BJ (cell line): ENCODE measurements at regions not wholly inside any gene's neighbourhood (a gene's known extent, or its start where the extent isn't known, plus 50 kb on each side); places are given as distances from the start of the nearest gene placed in this dataset.

Experiments used
- CTCF ChIA-PET: fragments of 350-600 bp; formaldehyde crosslinking; extraction: SDS; loops from one replicate; lab custom pipeline; 2021; ENCODE audit warnings: antibody characterized with exemption, inconsistent platforms; lab: Yijun Ruan, JAX
- POLR2A ChIA-PET: fragments of 300-600 bp; sonication (Branson Sonifier 250); formaldehyde crosslinking; extraction: SDS; loops from one replicate; lab custom pipeline; 2021; ENCODE audit warnings: antibody characterized with exemption; lab: Charles Lee
- DNase-seq: peaks from one replicate; pipeline ENCODE4 v3.0.0-alpha.2; 2011; ENCODE audit warnings: low read depth
- H3K27me3 ChIP-seq: 2 replicates; pipeline ENCODE4 v1.6.0; 2011; ENCODE audit warnings: low read length; ENCODE audit not compliant: control insufficient read depth, insufficient read depth
- H3K36me3 ChIP-seq: 2 replicates; pipeline ENCODE4 v1.5.1; 2011; ENCODE audit warnings: low read length; ENCODE audit not compliant: control insufficient read depth, insufficient read depth
- H3K4me3 ChIP-seq: 2 replicates; pipeline ENCODE4 v1.5.1; 2011; ENCODE audit warnings: low read depth, mild to moderate bottlenecking, control low read depth, low read length
- TF ChIP-seq, protein P1 (sequence below): IDR thresholded peaks from 2 replicates; pipeline ENCODE4 v1.5.1; 2011; ENCODE audit warnings: low read depth, mild to moderate bottlenecking, control low read depth, inconsistent platforms, low read length, moderate library complexity; ENCODE audit not compliant: insufficient read depth

- TF ChIP-seq, protein P1, sequence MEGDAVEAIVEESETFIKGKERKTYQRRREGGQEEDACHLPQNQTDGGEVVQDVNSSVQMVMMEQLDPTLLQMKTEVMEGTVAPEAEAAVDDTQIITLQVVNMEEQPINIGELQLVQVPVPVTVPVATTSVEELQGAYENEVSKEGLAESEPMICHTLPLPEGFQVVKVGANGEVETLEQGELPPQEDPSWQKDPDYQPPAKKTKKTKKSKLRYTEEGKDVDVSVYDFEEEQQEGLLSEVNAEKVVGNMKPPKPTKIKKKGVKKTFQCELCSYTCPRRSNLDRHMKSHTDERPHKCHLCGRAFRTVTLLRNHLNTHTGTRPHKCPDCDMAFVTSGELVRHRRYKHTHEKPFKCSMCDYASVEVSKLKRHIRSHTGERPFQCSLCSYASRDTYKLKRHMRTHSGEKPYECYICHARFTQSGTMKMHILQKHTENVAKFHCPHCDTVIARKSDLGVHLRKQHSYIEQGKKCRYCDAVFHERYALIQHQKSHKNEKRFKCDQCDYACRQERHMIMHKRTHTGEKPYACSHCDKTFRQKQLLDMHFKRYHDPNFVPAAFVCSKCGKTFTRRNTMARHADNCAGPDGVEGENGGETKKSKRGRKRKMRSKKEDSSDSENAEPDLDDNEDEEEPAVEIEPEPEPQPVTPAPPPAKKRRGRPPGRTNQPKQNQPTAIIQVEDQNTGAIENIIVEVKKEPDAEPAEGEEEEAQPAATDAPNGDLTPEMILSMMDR, result no peak
- no peak for DNase-seq
- H3K27me3 ChIP-seq, result no peaks in the 10 kb centered on the region
- no peak overlapping the region for H3K4me3 ChIP-seq
- no peaks in the 10 kb centered on the region for H3K36me3 ChIP-seq
- ChIA-PET CTCF (interaction anchor here (0.7 to 1.5 kb wide), 2 partner anchors 983 to 1051 kb away, joined by 3 to 4 read pairs; no protein-coding TSS in a partner anchor), POLR2A (no interaction called here)
Measured at GRCh38 chr9:13378154-13378553, 98.7 kb upstream of the MPDZ start.

- POLR2A ChIA-PET, result no interaction called here
- no peak overlapping the region for H3K4me3 ChIP-seq
- DNase-seq, result no peak
- TF ChIP-seq, protein P1, result no peak
- H3K27me3 ChIP-seq, result no peaks in the 10 kb centered on the region
- no peaks in the 10 kb centered on the region for H3K36me3 ChIP-seq
- CTCF ChIA-PET, result interaction anchor here (0.7 kb wide), 1 partner anchor 983 kb away, joined by 3 read pairs; no protein-coding TSS in a partner anchor
Measured at GRCh38 chr9:13377171-13377925, 97.9 kb upstream of the MPDZ start.

DNA sequence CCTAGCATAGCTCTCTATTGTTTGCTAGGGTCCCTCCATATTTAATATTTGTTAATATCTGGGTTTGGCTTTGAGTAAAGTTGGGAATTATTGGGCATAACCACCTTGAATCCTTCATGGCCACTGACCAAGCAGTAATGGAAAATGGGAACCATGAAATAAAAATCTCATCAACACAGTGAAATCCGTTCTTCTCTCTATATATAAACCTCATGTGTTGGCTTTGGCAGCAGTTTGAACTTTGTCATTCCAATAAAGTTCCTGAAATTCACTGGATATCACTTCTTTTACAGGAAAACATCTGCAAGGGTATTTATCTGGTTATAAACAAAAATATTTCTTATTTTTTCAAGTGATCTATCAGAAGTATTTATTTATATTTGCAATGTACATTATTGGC is 93.0 kb upstream of the MPDZ start:
- Histone ChIP-seq H3K4me3 (no peak overlapping the region), H3K27me3 (no peaks in the 10 kb centered on the region), H3K36me3 (no peaks in the 10 kb centered on the region)
- POLR2A ChIA-PET, result no interaction called here
- DNase-seq, result no peak
- CTCF ChIA-PET, result no interaction called here
- TF ChIP-seq, protein P1, result no peak

- ChIA-PET CTCF (interaction anchor here (0.6 kb wide), 1 partner anchor 1099 kb away, joined by 3 read pairs; no protein-coding TSS in a partner anchor), POLR2A (no interaction called here)
- Histone ChIP-seq H3K4me3 (no peak overlapping the region), H3K36me3 (no peaks in the 10 kb centered on the region), H3K27me3 (peaks cover 3% of the 10 kb centered on the region; the same call in 1 of the 2 replicates)
- TF ChIP-seq, protein P1, result no peak
- no peak for DNase-seq
Measured at GRCh38 chr9:13369431-13369830, 89.9 kb upstream of the MPDZ start.

- H3K27me3 ChIP-seq, result peaks cover 3% of the 10 kb centered on the region; the same call in 1 of the 2 replicates
- DNase-seq, result no peak
- TF ChIP-seq, protein P1, result no peak
- ChIA-PET CTCF (no interaction called here), POLR2A (no interaction called here)
- no peak overlapping the region for H3K4me3 ChIP-seq
- no peaks in the 10 kb centered on the region for H3K36me3 ChIP-seq
Measured at GRCh38 chr9:13367784-13368183, 88.3 kb upstream of the MPDZ start.
